Lung (tissue), 11 donors: ENCODE measurements at regions not wholly inside any gene's neighbourhood (a gene's known extent, or its start where the extent isn't known, plus 50 kb on each side); places are given as distances from the start of the nearest gene placed in this dataset.

Source experiments
- ATAC-seq: fragments of 200-7000 bp; cut with Tn5 transposase; one replicate; pipeline ENCODE4 v1.9.1; 2020; ENCODE audit warnings: moderate number of reproducible peaks; ENCODE audit not compliant: insufficient read depth, low FRiP score
- DNase-seq, 3 donors: peaks; one replicate each; pipeline ENCODE4 v3.0.0-alpha.2; 2013 to 2017
- H3K27ac ChIP-seq, 2 donors: one replicate each; pipeline ENCODE4 v1.5.1; 2013; ENCODE audit warnings: mild to moderate bottlenecking in 2 of 2, moderate library complexity in 2 of 2, control low read depth in 1 of 2, inconsistent platforms in 1 of 2, low read depth in 1 of 2, low read length in 1 of 2
- H3K27me3 ChIP-seq, 3 donors: one replicate each; pipeline ENCODE4 v1.5.1; 2013; ENCODE audit warnings: low read length in 2 of 3; ENCODE audit not compliant: control insufficient read depth in 3 of 3, insufficient read depth in 3 of 3
- H3K36me3 ChIP-seq, 4 donors: one replicate each; pipeline ENCODE4 v1.5.1; 2013; ENCODE audit warnings: low read length in 4 of 4, mild to moderate bottlenecking in 1 of 4, moderate library complexity in 1 of 4; ENCODE audit not compliant: control insufficient read depth in 4 of 4, insufficient read depth in 4 of 4
- H3K4me1 ChIP-seq, 5 donors: one replicate each; pipeline ENCODE4 v1.5.1; 2013; ENCODE audit warnings: low read length in 5 of 5, mild to moderate bottlenecking in 2 of 5, moderate library complexity in 1 of 5; ENCODE audit not compliant: control insufficient read depth in 5 of 5, insufficient read depth in 5 of 5
- H3K4me3 ChIP-seq: one replicate; pipeline ENCODE4 v1.5.1; 2013; ENCODE audit warnings: mild to moderate bottlenecking, control low read depth, moderate library complexity
- H3K9ac ChIP-seq, 2 donors: one replicate each; pipeline ENCODE4 v1.5.1; 2013; ENCODE audit warnings: low read length in 2 of 2, control low read depth in 1 of 2; ENCODE audit not compliant: insufficient read depth in 1 of 2
- H3K9me3 ChIP-seq, 4 donors: one replicate each; pipeline ENCODE4 v1.5.1; 2013; ENCODE audit warnings: low read length in 3 of 4, mild to moderate bottlenecking in 1 of 4, moderate library complexity in 1 of 4; ENCODE audit not compliant: control insufficient read depth in 4 of 4, insufficient read depth in 3 of 4
- CTCF ChIP-seq: IDR thresholded peaks from 2 replicates; pipeline ENCODE4 v1.5.1; 2012; ENCODE audit warnings: mild to moderate bottlenecking; ENCODE audit errors: control extremely low read depth, extremely low read depth
- WGBS, 2 donors: extraction: QIAGEN DNeasy Blood & Tissue Kit; methylation state at CpG; one replicate each; pipeline ENCODE4 v1.1.7; 2013; 5-methylcytosine and 5-hydroxymethylcytosine counted together
- donor health status: control.
- donor health status: control.
- donor health status: Bipolar disorder and iron deficiency.
- donor health status: healthy.
- donor health status: DM: yes; HTN: yes; CAD: no.

DNA sequence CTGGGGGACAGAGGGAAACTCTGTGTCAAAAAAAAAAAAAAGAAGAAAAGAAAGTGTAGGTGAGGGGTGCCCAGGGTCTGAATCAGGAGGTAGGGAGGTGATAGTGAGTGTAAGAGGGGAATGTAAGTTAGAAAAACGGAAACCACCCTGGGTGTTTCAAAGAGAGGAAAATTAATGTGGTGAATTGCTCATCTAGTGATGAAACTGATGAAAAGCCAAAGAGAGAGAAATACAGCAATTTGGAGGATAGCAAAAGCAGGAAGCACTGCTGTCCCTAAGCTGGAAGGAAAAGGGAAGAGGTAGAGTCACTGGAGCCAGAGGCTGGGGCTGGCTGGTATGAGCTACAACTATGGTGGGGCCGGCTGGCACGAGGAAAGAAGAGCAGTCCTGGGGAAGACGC lies 85.0 kb upstream of the CEP85L start:
- ATAC-seq, result no peak
- H3K9ac ChIP-seq, result no peak overlapping the region
- H3K27ac ChIP-seq, result no peak overlapping the region
- no peak overlapping the region for H3K4me3 ChIP-seq
- DNase-seq, result no peak
- H3K4me1 ChIP-seq, result peaks cover 0 to 3% (median 0%) of the 10 kb centered on the region in 5 donors
- TF ChIP-seq CTCF, result no peak
- H3K36me3 ChIP-seq, result no peaks in the 10 kb centered on the region
- WGBS, 2 donors, result 85 to 89% methylated on average over 4 of the region's 4 CpGs
- H3K9me3 ChIP-seq, result peaks cover 0 to 2% (median 0%) of the 10 kb centered on the region in 4 donors
- H3K27me3 ChIP-seq, result no peaks in the 10 kb centered on the region

DNA sequence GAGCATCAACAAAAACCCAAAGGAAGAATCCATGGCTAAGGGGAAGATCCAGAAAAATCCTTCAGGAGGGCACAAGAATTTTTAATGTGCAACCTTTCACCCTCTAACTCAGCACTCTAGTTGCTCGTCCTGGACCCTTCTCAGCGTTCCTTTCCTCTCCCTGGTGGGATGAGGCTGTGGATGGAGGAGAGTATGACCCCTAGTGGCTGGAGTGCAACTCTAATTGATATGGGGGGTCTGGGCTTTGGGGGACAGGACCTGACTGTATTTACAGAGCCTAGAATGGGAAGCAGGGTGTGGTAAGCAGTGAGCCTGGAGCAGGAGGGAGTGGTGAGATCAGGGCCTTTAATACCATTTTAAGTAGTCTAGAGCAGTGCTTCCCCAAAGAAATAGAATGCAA lies 83.9 kb upstream of the CEP85L start:
- WGBS, 2 donors, result 26 to 44% methylated on average over 2 of the region's 2 CpGs
- H3K4me1 ChIP-seq, result peaks cover 0 to 3% (median 0%) of the 10 kb centered on the region in 5 donors
- H3K27me3 ChIP-seq, result no peaks in the 10 kb centered on the region
- H3K27ac ChIP-seq, result no peak overlapping the region
- no peak overlapping the region for H3K9ac ChIP-seq
- no peaks in the 10 kb centered on the region for H3K36me3 ChIP-seq
- H3K4me3 ChIP-seq, result no peak overlapping the region
- TF ChIP-seq CTCF, result no peak
- ATAC-seq (no peak), DNase-seq (no peak)
- peaks cover 0 to 2% (median 0%) of the 10 kb centered on the region in 4 donors for H3K9me3 ChIP-seq

DNA sequence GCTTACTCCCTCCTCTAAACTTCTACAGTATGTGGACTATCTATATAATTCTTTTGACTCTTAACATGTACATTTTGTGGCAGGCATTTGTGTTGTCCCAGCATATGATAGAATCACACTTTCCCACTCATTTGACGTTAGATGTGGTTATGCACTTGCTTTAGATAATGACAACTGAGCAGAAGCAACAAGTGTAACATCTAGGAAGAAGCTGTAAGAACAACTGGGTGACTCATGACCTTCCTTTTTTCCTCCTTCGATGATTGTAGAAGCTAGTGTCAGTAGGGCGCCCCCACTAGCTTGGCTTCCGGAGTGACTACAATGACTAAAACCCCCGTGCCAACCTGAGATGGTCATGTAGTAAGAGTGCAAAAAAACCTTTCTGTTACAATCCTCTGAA lies 74.6 kb upstream of the CEP85L start:
- Histone ChIP-seq H3K9me3 (no peaks in the 10 kb centered on the region), H3K27ac (no peak overlapping the region), H3K4me1 (peaks cover 0 to 2% (median 0%) of the 10 kb centered on the region in 5 donors), H3K4me3 (no peak overlapping the region), H3K27me3 (no peaks in the 10 kb centered on the region), H3K36me3 (no peaks in the 10 kb centered on the region), H3K9ac (no peak overlapping the region)
- DNase-seq (no peak), ATAC-seq (no peak)
- 72 to 91% methylated on average over 5 of the region's 5 CpGs for WGBS, 2 donors
- TF ChIP-seq CTCF, result no peak

GRCh38 chr6:118724211-118724610 lies 72.8 kb upstream of the CEP85L start:
- 61 to 76% methylated on average over 3 of the region's 3 CpGs for WGBS, 2 donors
- Histone ChIP-seq H3K9me3 (no peaks in the 10 kb centered on the region), H3K4me3 (no peak overlapping the region), H3K27me3 (no peaks in the 10 kb centered on the region), H3K9ac (no peak overlapping the region), H3K36me3 (no peaks in the 10 kb centered on the region), H3K4me1 (peaks cover 0 to 2% (median 2%) of the 10 kb centered on the region in 5 donors), H3K27ac (no peak overlapping the region)
- no peak for ATAC-seq
- peak in 1 of 3 donors; percentile 44 for DNase-seq
- TF ChIP-seq CTCF, result no peak
